ENCODE measurements at regions not wholly inside any gene's neighbourhood (a gene's known extent, or its start where the extent isn't known, plus 50 kb on each side); places are given as distances from the start of the nearest gene placed in this dataset.

DNA sequence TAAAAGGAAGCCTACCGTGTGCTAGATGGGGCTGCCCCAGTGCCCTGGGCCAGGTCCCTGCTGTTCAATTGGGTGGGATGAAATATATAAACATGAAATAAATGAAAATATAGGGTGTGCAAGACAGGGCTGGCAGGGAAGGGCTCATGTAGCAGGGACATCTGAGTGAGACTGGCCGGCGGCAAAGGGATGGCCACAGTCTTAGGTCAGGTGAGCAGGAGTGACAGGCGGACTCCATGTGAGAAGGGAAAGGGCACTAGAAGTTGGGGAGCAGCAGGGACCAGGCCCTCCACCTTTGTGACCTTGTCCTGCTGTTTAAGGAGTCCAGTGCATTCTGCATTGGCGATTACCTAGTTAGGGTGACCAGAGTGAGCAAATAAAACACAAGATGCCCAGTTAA is 207.6 kb upstream of the ZNF32 start:
- Histone ChIP-seq H3K9ac (ENCODE audit: low read depth in 1 of 2, low read length in 2 of 2) (no peak overlapping the region), H3K36me3 (ENCODE audit: control insufficient read depth in 2 of 2, insufficient read depth in 2 of 2, low read length in 2 of 2) (no peaks in the 10 kb centered on the region), H3K4me1 (ENCODE audit: control insufficient read depth in 2 of 2, insufficient read depth in 2 of 2, low read length in 2 of 2) (no peaks in the 10 kb centered on the region), H3K27me3 (ENCODE audit: control insufficient read depth in 2 of 2, insufficient read depth in 2 of 2, low read length in 2 of 2) (no peaks in the 10 kb centered on the region), H3K9me3 (ENCODE audit: control insufficient read depth in 2 of 2, low read length in 2 of 2) (no peaks in the 10 kb centered on the region), H3K4me3 (ENCODE audit: low read length in 2 of 2) (no peak overlapping the region), H3K27ac (ENCODE audit: low read depth in 2 of 2, low read length in 2 of 2) (no peak overlapping the region)

DNA sequence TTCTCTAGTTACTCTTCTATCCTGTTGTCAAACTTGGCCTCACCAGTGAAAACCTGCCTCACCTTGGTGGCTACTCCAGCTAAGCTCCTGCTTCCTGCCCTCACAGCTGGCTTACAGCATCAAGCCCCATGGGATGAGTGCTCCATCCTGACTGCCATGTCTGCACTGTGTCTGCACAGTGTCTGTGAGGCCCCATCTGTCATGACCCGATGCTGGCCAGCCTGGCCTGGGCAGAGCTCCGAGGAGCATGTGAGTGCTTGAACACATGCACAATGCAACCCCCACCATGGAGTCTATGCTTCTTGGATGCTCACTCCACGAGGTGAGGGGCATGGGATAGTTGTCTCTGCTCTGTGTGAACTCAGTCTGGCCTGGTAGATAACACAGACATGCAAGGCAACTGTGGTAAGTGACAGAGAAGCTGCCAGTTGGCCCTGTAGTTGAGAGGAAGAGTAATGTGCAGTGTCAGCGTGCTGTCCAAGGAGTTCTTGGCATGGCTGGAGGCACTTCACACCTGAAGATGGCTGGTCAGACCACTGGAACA is 207.1 kb upstream of the ZNF32 start:
- H3K4me1 ChIP-seq (ENCODE audit: control insufficient read depth in 2 of 2, insufficient read depth in 2 of 2, low read length in 2 of 2): no peaks in the 10 kb centered on the region
- no peak overlapping the region for H3K9ac ChIP-seq (ENCODE audit: low read depth in 1 of 2, low read length in 2 of 2)
- H3K36me3 ChIP-seq (ENCODE audit: control insufficient read depth in 2 of 2, insufficient read depth in 2 of 2, low read length in 2 of 2): no peaks in the 10 kb centered on the region
- H3K9me3 ChIP-seq (ENCODE audit: control insufficient read depth in 2 of 2, low read length in 2 of 2): no peaks in the 10 kb centered on the region
- H3K27me3 ChIP-seq (ENCODE audit: control insufficient read depth in 2 of 2, insufficient read depth in 2 of 2, low read length in 2 of 2): no peaks in the 10 kb centered on the region
- no peak overlapping the region for H3K4me3 ChIP-seq (ENCODE audit: low read length in 2 of 2)
- no peak overlapping the region for H3K27ac ChIP-seq (ENCODE audit: low read depth in 2 of 2, low read length in 2 of 2)

DNA sequence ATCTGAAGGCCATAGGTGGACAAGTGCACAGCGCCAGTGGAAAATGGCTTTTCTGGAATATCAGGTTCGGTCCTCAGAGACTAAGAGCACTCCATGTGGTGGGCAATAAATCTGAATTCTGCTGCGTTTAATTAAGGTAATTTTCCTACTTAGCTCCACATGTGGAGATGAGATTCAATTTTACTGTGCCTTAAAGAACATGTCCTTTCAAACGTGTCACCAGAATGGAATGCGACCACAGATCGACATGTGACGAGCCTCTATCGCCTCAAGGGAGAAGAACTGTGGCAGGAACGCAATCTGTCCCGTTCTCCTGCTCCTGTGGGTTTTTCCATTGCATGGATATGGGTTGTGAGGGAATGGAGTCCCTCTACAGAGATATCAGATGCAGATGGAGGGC is 205.3 kb upstream of the ZNF32 start:
- Histone ChIP-seq H3K9ac (ENCODE audit: low read depth in 1 of 2, low read length in 2 of 2) (no peak overlapping the region), H3K36me3 (ENCODE audit: control insufficient read depth in 2 of 2, insufficient read depth in 2 of 2, low read length in 2 of 2) (no peaks in the 10 kb centered on the region), H3K9me3 (ENCODE audit: control insufficient read depth in 2 of 2, low read length in 2 of 2) (no peaks in the 10 kb centered on the region), H3K4me3 (ENCODE audit: low read length in 2 of 2) (no peak overlapping the region), H3K4me1 (ENCODE audit: control insufficient read depth in 2 of 2, insufficient read depth in 2 of 2, low read length in 2 of 2) (no peaks in the 10 kb centered on the region), H3K27ac (ENCODE audit: low read depth in 2 of 2, low read length in 2 of 2) (no peak overlapping the region), H3K27me3 (ENCODE audit: control insufficient read depth in 2 of 2, insufficient read depth in 2 of 2, low read length in 2 of 2) (no peaks in the 10 kb centered on the region)

DNA sequence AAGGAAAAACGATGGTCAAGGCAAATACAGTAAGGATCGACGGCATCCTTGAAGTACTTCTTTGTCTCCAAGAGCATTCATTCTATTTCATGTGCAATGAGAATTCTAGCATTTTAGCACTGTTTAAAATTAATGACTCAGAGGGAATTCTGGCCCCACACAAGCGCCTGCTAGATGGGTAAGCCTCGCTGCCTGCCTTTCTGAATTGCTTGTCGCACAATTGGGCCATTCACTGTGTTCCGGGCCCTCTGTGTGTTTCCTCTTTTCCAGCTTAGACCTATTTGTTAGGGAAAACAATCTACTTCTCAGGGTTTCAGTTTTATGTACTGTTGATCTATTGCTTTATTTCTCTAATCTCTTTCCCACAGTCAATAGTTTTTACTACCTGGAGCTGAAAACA is 204.7 kb upstream of the ZNF32 start:
- H3K36me3 ChIP-seq (ENCODE audit: control insufficient read depth in 2 of 2, insufficient read depth in 2 of 2, low read length in 2 of 2): no peaks in the 10 kb centered on the region
- no peak overlapping the region for H3K9ac ChIP-seq (ENCODE audit: low read depth in 1 of 2, low read length in 2 of 2)
- no peak overlapping the region for H3K4me3 ChIP-seq (ENCODE audit: low read length in 2 of 2)
- H3K4me1 ChIP-seq (ENCODE audit: control insufficient read depth in 2 of 2, insufficient read depth in 2 of 2, low read length in 2 of 2): no peaks in the 10 kb centered on the region
- H3K9me3 ChIP-seq (ENCODE audit: control insufficient read depth in 2 of 2, low read length in 2 of 2): no peaks in the 10 kb centered on the region
- no peak overlapping the region for H3K27ac ChIP-seq (ENCODE audit: low read depth in 2 of 2, low read length in 2 of 2)
- no peaks in the 10 kb centered on the region for H3K27me3 ChIP-seq (ENCODE audit: control insufficient read depth in 2 of 2, insufficient read depth in 2 of 2, low read length in 2 of 2)

DNA sequence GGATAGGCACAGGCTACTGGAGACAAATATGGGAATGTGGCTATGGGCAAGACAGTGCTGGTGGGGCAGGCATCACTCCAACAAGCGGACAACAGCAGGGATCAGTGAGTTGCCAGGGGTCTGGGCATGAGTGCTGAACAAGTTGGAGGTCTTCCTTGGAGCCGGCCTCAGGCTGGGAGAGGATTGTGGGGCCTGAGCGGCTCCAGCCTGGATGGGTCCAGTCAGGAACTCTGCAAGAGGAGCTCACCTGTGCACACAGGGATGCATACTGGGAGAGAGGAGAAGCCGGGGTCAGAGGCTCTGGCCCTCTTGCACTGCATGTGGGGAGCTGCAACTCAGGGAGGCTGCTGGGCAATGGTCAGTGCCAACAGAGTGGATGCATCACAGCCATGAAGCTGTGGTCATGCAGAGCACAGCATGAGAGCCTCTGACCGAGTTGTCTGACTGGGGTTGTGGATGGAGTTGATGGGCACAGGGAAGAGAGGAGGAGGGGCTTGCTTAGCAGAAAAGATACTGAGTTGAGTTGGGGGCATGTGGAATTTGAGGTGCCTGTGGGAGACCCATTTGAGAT is 204.0 kb upstream of the ZNF32 start:
- Histone ChIP-seq H3K4me1 (ENCODE audit: control insufficient read depth in 2 of 2, insufficient read depth in 2 of 2, low read length in 2 of 2) (no peaks in the 10 kb centered on the region), H3K27me3 (ENCODE audit: control insufficient read depth in 2 of 2, insufficient read depth in 2 of 2, low read length in 2 of 2) (no peaks in the 10 kb centered on the region), H3K36me3 (ENCODE audit: control insufficient read depth in 2 of 2, insufficient read depth in 2 of 2, low read length in 2 of 2) (no peaks in the 10 kb centered on the region), H3K9ac (ENCODE audit: low read depth in 1 of 2, low read length in 2 of 2) (no peak overlapping the region), H3K9me3 (ENCODE audit: control insufficient read depth in 2 of 2, low read length in 2 of 2) (no peaks in the 10 kb centered on the region), H3K4me3 (ENCODE audit: low read length in 2 of 2) (no peak overlapping the region), H3K27ac (ENCODE audit: low read depth in 2 of 2, low read length in 2 of 2) (no peak overlapping the region)

DNA sequence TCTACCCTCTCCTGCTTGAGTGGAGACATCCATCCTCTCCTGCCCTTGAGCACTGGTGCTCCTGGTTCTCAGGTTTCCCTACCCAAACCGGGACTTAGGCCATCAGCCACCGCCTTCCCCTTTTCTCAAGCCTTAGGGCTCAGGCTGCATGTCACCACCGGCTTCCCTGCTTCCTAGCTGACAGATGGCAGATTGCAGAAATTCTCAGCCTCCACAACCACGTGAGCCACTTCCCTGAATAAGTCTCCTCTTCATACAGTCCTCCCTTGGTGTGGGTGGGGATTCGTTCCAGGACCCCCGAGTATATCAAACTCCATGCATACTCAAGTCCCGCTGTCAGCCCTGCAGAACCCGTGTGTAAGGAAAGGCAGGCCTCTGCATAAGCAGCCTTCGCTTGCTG is 203.5 kb upstream of the ZNF32 start:
- no peak overlapping the region for H3K4me3 ChIP-seq (ENCODE audit: low read length in 2 of 2)
- no peak overlapping the region for H3K27ac ChIP-seq (ENCODE audit: low read depth in 2 of 2, low read length in 2 of 2)
- H3K9me3 ChIP-seq (ENCODE audit: control insufficient read depth in 2 of 2, low read length in 2 of 2): no peaks in the 10 kb centered on the region
- no peaks in the 10 kb centered on the region for H3K4me1 ChIP-seq (ENCODE audit: control insufficient read depth in 2 of 2, insufficient read depth in 2 of 2, low read length in 2 of 2)
- no peak overlapping the region for H3K9ac ChIP-seq (ENCODE audit: low read depth in 1 of 2, low read length in 2 of 2)
- no peaks in the 10 kb centered on the region for H3K27me3 ChIP-seq (ENCODE audit: control insufficient read depth in 2 of 2, insufficient read depth in 2 of 2, low read length in 2 of 2)
- H3K36me3 ChIP-seq (ENCODE audit: control insufficient read depth in 2 of 2, insufficient read depth in 2 of 2, low read length in 2 of 2): no peaks in the 10 kb centered on the region

DNA sequence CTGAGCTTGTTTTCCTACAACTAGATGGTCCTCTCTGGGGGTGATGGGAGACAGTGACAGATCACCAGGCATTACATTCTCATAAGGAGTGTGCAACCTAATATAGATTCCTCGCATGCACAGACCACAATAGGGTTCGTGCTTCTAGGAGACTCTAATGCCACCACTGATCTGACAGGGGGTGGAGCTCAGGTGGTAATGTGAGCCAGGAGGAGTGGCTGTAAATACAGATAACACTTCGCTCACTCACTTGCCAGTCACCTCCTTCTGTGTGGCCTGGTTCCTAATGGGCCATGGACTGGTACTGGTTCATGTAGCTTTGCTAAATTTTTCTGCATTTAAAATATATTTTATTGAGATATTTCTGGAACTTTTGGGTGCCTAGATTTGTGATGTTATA is 202.3 kb upstream of the ZNF32 start:
- Histone ChIP-seq H3K4me1 (ENCODE audit: control insufficient read depth in 2 of 2, insufficient read depth in 2 of 2, low read length in 2 of 2) (no peaks in the 10 kb centered on the region), H3K9ac (ENCODE audit: low read depth in 1 of 2, low read length in 2 of 2) (no peak overlapping the region), H3K27ac (ENCODE audit: low read depth in 2 of 2, low read length in 2 of 2) (no peak overlapping the region), H3K27me3 (ENCODE audit: control insufficient read depth in 2 of 2, insufficient read depth in 2 of 2, low read length in 2 of 2) (no peaks in the 10 kb centered on the region), H3K4me3 (ENCODE audit: low read length in 2 of 2) (no peak overlapping the region), H3K9me3 (ENCODE audit: control insufficient read depth in 2 of 2, low read length in 2 of 2) (no peaks in the 10 kb centered on the region), H3K36me3 (ENCODE audit: control insufficient read depth in 2 of 2, insufficient read depth in 2 of 2, low read length in 2 of 2) (no peaks in the 10 kb centered on the region)

DNA sequence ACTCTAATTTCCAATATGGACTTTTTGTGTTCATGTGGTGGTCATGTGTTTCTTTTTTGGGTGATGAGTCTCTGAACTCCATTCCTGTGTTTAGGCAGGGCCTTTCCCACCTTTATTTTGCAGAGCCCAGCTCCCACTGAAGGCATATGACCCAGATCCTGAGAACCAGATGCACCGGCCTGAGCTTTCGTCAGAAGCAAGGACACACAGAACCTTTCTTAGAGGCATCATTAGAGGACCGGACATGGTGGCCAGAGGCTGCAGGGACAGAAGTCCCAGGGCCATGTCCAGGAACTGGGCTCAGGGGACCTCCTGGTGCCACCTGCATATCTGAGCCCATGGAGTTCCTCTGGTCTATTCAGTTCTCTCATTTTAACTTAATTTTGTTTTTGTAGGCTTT is 200.9 kb upstream of the ZNF32 start:
- H3K9ac ChIP-seq (ENCODE audit: low read depth in 1 of 2, low read length in 2 of 2): no peak overlapping the region
- H3K9me3 ChIP-seq (ENCODE audit: control insufficient read depth in 2 of 2, low read length in 2 of 2): no peaks in the 10 kb centered on the region
- H3K36me3 ChIP-seq (ENCODE audit: control insufficient read depth in 2 of 2, insufficient read depth in 2 of 2, low read length in 2 of 2): no peaks in the 10 kb centered on the region
- H3K27me3 ChIP-seq (ENCODE audit: control insufficient read depth in 2 of 2, insufficient read depth in 2 of 2, low read length in 2 of 2): no peaks in the 10 kb centered on the region
- H3K4me1 ChIP-seq (ENCODE audit: control insufficient read depth in 2 of 2, insufficient read depth in 2 of 2, low read length in 2 of 2): no peaks in the 10 kb centered on the region
- no peak overlapping the region for H3K4me3 ChIP-seq (ENCODE audit: low read length in 2 of 2)
- H3K27ac ChIP-seq (ENCODE audit: low read depth in 2 of 2, low read length in 2 of 2): no peak overlapping the region

DNA sequence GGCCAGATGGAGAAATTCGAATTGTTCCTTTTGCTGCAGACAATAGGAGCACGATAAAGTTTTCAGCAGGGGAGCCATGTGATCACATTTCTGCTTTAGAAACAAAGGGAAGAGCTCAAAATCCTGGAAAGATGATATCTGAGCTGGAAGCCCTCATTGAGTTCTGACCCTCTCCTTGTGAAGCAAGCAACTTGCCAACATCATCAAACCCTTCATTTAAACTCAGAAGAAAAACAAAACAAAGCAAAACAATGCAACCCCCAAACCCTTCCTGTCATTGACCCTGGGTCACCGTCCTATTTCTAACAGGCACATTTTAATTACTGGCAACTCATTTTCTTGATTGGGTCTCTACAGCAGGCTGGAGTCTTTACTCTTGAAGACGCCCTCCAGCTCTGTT is 198.3 kb upstream of the ZNF32 start:
- H3K4me3 ChIP-seq (ENCODE audit: low read length in 2 of 2): no peak overlapping the region
- H3K9me3 ChIP-seq (ENCODE audit: control insufficient read depth in 2 of 2, low read length in 2 of 2): no peaks in the 10 kb centered on the region
- H3K9ac ChIP-seq (ENCODE audit: low read depth in 1 of 2, low read length in 2 of 2): no peak overlapping the region
- peaks cover 0 to 2% of the 10 kb centered on the region in 2 donors for H3K27me3 ChIP-seq (ENCODE audit: control insufficient read depth in 2 of 2, insufficient read depth in 2 of 2, low read length in 2 of 2)
- H3K36me3 ChIP-seq (ENCODE audit: control insufficient read depth in 2 of 2, insufficient read depth in 2 of 2, low read length in 2 of 2): no peaks in the 10 kb centered on the region
- H3K4me1 ChIP-seq (ENCODE audit: control insufficient read depth in 2 of 2, insufficient read depth in 2 of 2, low read length in 2 of 2): peaks cover 0 to 3% of the 10 kb centered on the region in 2 donors
- H3K27ac ChIP-seq (ENCODE audit: low read depth in 2 of 2, low read length in 2 of 2): no peak overlapping the region

DNA sequence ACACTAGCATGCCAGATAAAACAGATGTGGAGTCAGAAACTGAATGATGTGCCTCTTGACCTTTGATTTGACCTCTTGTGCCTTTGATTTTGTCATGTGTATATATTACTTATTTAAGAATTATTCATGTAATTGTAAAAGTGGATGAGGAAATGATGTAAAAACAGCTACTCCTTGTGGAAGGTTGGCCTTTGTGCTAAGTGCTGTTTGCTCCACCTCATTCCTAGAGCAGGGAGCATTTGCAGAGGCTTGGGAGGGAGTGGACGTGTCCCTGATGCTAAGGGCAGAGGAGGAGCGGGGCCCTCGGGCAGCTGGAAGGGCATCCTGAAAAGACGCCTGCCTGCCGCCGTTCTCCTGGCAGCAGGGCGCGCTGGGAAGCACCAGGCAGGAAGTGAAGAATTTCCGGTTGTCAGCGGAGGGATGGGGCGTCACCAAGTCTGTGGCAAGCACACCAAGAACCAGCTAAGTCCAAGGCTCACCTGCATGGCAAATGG is 197.6 kb upstream of the ZNF32 start:
- H3K27ac ChIP-seq (ENCODE audit: low read depth in 2 of 2, low read length in 2 of 2): no peak overlapping the region
- peaks cover 0 to 2% of the 10 kb centered on the region in 2 donors for H3K27me3 ChIP-seq (ENCODE audit: control insufficient read depth in 2 of 2, insufficient read depth in 2 of 2, low read length in 2 of 2)
- H3K9me3 ChIP-seq (ENCODE audit: control insufficient read depth in 2 of 2, low read length in 2 of 2): no peaks in the 10 kb centered on the region
- no peaks in the 10 kb centered on the region for H3K36me3 ChIP-seq (ENCODE audit: control insufficient read depth in 2 of 2, insufficient read depth in 2 of 2, low read length in 2 of 2)
- H3K4me1 ChIP-seq (ENCODE audit: control insufficient read depth in 2 of 2, insufficient read depth in 2 of 2, low read length in 2 of 2): peaks cover 0 to 3% of the 10 kb centered on the region in 2 donors
- H3K9ac ChIP-seq (ENCODE audit: low read depth in 1 of 2, low read length in 2 of 2): no peak overlapping the region
- H3K4me3 ChIP-seq (ENCODE audit: low read length in 2 of 2): no peak overlapping the region

Data from mucosa of rectum (tissue), 2 donors.